ENCODE measurements at regions not wholly inside any gene's neighbourhood (a gene's known extent, or its start where the extent isn't known, plus 50 kb on each side); places are given as distances from the start of the nearest gene placed in this dataset.
A peak's percentile ranks its signal among the peaks of the same experiment; 100 is the strongest.

GRCh38 chr4:54568184-54568583 lies 89.6 kb upstream of the KIT start:
- H3K36me3 ChIP-seq: no peaks in the 10 kb centered on the region
- no peaks in the 10 kb centered on the region for H3K9me3 ChIP-seq
- peaks cover 0 to 13% (median 7%) of the 10 kb centered on the region in 3 donors for H3K4me1 ChIP-seq
- H3K27ac ChIP-seq: no peak overlapping the region
- H3K4me3 ChIP-seq: no peak overlapping the region
- peak; percentile 28 for ATAC-seq
- no peaks in the 10 kb centered on the region for H3K27me3 ChIP-seq
- TF ChIP-seq EP300 (IDR thresholded peaks at IDR 0.05) (no peak), CTCF (IDR thresholded peaks at IDR 0.05) (no peak), POLR2A (IDR thresholded peaks at IDR 0.05) (no peak), POLR2AphosphoS5 (IDR thresholded peaks at IDR 0.05) (no peak)
- 10 to 17% methylated on average over 2 of the region's 3 CpGs for WGBS, 2 donors (ENCODE audit: low coverage in 1 of 2)

GRCh38 chr4:54570822-54571221 lies 86.9 kb upstream of the KIT start:
- 78 to 85% methylated on average over 2 of the region's 2 CpGs for WGBS, 2 donors (ENCODE audit: low coverage in 1 of 2)
- H3K4me1 ChIP-seq: peaks cover 0 to 13% (median 7%) of the 10 kb centered on the region in 3 donors
- no peak for ATAC-seq
- H3K9me3 ChIP-seq: no peaks in the 10 kb centered on the region
- H3K27me3 ChIP-seq: no peaks in the 10 kb centered on the region
- no peak overlapping the region for H3K4me3 ChIP-seq
- no peaks in the 10 kb centered on the region for H3K36me3 ChIP-seq
- no peak overlapping the region for H3K27ac ChIP-seq
- TF ChIP-seq EP300 (IDR thresholded peaks at IDR 0.05) (no peak), POLR2A (IDR thresholded peaks at IDR 0.05) (no peak), POLR2AphosphoS5 (IDR thresholded peaks at IDR 0.05) (no peak), CTCF (IDR thresholded peaks at IDR 0.05) (no peak)

GRCh38 chr4:54571293-54572151 lies 86.2 kb upstream of the KIT start:
- no peaks in the 10 kb centered on the region for H3K9me3 ChIP-seq
- no peaks in the 10 kb centered on the region for H3K36me3 ChIP-seq
- H3K4me1 ChIP-seq: peaks cover 0 to 13% (median 7%) of the 10 kb centered on the region in 3 donors
- no peak overlapping the region for H3K27ac ChIP-seq
- no peak for ATAC-seq
- no peak for TF ChIP-seq EP300 (IDR thresholded peaks at IDR 0.05)
- TF ChIP-seq POLR2A (IDR thresholded peaks at IDR 0.05): no peak
- no peak for TF ChIP-seq CTCF (IDR thresholded peaks at IDR 0.05)
- TF ChIP-seq POLR2AphosphoS5 (IDR thresholded peaks at IDR 0.05): no peak
- no peak overlapping the region for H3K4me3 ChIP-seq
- 70 to 75% methylated on average over 9 to 10 of the region's 12 CpGs for WGBS, 2 donors (ENCODE audit: low coverage in 1 of 2)
- H3K27me3 ChIP-seq: no peaks in the 10 kb centered on the region

GRCh38 chr4:54572152-54572542 lies 85.6 kb upstream of the KIT start:
- Histone ChIP-seq H3K36me3 (no peaks in the 10 kb centered on the region), H3K27me3 (no peaks in the 10 kb centered on the region), H3K27ac (no peak overlapping the region), H3K4me1 (peaks cover 0 to 13% (median 7%) of the 10 kb centered on the region in 3 donors), H3K9me3 (no peaks in the 10 kb centered on the region), H3K4me3 (no peak overlapping the region)
- TF ChIP-seq EP300 (IDR thresholded peaks at IDR 0.05) (no peak), CTCF (IDR thresholded peaks at IDR 0.05) (no peak), POLR2AphosphoS5 (IDR thresholded peaks at IDR 0.05) (no peak), POLR2A (IDR thresholded peaks at IDR 0.05) (no peak)
- no peak for ATAC-seq

- ATAC-seq: no peak
- no peaks in the 10 kb centered on the region for H3K4me1 ChIP-seq
- WGBS, 2 donors (ENCODE audit: low coverage in 1 of 2): 71% methylated on average over 1 of the region's 1 CpG; no CpG with 5 or more reads in 1 of the 2 donors
- H3K4me3 ChIP-seq: no peak overlapping the region
- no peaks in the 10 kb centered on the region for H3K9me3 ChIP-seq
- no peaks in the 10 kb centered on the region for H3K36me3 ChIP-seq
- TF ChIP-seq EP300 (IDR thresholded peaks at IDR 0.05): no peak
- no peak for TF ChIP-seq POLR2A (IDR thresholded peaks at IDR 0.05)
- TF ChIP-seq CTCF (IDR thresholded peaks at IDR 0.05): no peak
- TF ChIP-seq POLR2AphosphoS5 (IDR thresholded peaks at IDR 0.05): no peak
- H3K27ac ChIP-seq: no peak overlapping the region
- no peaks in the 10 kb centered on the region for H3K27me3 ChIP-seq
Observed at GRCh38 chr4:54574500-54574899, 83.3 kb upstream of the KIT start.
